IMR-90 (cell line): ENCODE measurements at regions not wholly inside any gene's neighbourhood (a gene's known extent, or its start where the extent isn't known, plus 50 kb on each side); places are given as distances from the start of the nearest gene placed in this dataset.

Source experiments
- ATAC-seq: fragments of 200-7000 bp; cut with Tn5 transposase; 2 replicates; pipeline ENCODE4 v1.9.1; 2020; ENCODE audit warnings: low read depth, mild to moderate bottlenecking, moderate library complexity
- BruUV-seq: library from RNA; stranded (reverse); fragments of 400-500 nt; replicated peaks from 2 replicates; lab custom pipeline; 2021; lab: Mats Ljungman, UMichigan
- CTCF ChIA-PET: fragments of 300-600 bp; formaldehyde crosslinking; extraction: SDS; loops from one replicate; lab custom pipeline; 2021; ENCODE audit warnings: antibody characterized with exemption; lab: Yijun Ruan, JAX
- POLR2A ChIA-PET: fragments of 300-600 bp; sonication (Branson Sonifier 250); formaldehyde crosslinking; loops from one replicate; lab custom pipeline; 2022; ENCODE audit warnings: antibody characterized with exemption; ENCODE audit not compliant: unreplicated experiment; lab: Charles Lee
- DNase-seq: peaks from one replicate; pipeline ENCODE4 v3.0.0; 2013
- H2AFZ ChIP-seq: replicated peaks from 2 replicates; pipeline ENCODE3; 2013; ENCODE audit warnings: low read length, mild to moderate bottlenecking; ENCODE audit not compliant: poor library complexity
- H2AK5ac ChIP-seq: 2 replicates; pipeline ENCODE4 v1.6.1; 2013; ENCODE audit warnings: low read depth, low read length, inconsistent platforms
- H2AK9ac ChIP-seq: replicated peaks from 2 replicates; pipeline ENCODE3; 2013; ENCODE audit warnings: mild to moderate bottlenecking, low read depth, low read length, moderate library complexity; ENCODE audit not compliant: poor library complexity
- H2BK120ac ChIP-seq: 2 replicates; pipeline ENCODE4 v1.6.1; 2013; ENCODE audit warnings: low read depth, low read length, inconsistent platforms
- H2BK15ac ChIP-seq: 3 replicates; pipeline ENCODE4 v1.6.1; 2013; ENCODE audit warnings: low read depth, low read length, inconsistent platforms
- H2BK20ac ChIP-seq: 2 replicates; pipeline ENCODE4 v1.6.1; 2013; ENCODE audit warnings: low read depth, mild to moderate bottlenecking, inconsistent platforms, low read length, moderate library complexity
- H2BK5ac ChIP-seq: 2 replicates; pipeline ENCODE4 v1.6.1; 2013; ENCODE audit warnings: mild to moderate bottlenecking, low read depth, low read length, inconsistent platforms; ENCODE audit not compliant: poor library complexity, severe bottlenecking
- H3K14ac ChIP-seq: replicated peaks from 2 replicates; pipeline ENCODE4 v1.6.1; 2013; ENCODE audit warnings: low read depth, low read length, inconsistent platforms
- H3K18ac ChIP-seq: 2 replicates; pipeline ENCODE4 v1.6.1; 2013; ENCODE audit warnings: low read depth, low read length, control low read depth
- H3K23ac ChIP-seq: 2 replicates; pipeline ENCODE4 v1.6.1; 2013; ENCODE audit warnings: low read depth, low read length, inconsistent platforms
- H3K27ac ChIP-seq: 2 replicates; pipeline ENCODE4 v1.5.1; 2013; ENCODE audit warnings: mild to moderate bottlenecking, control low read depth, low read length; ENCODE audit not compliant: insufficient read depth
- H3K27me3 ChIP-seq: 2 replicates; pipeline ENCODE4 v1.6.1; 2013; ENCODE audit warnings: low read length; ENCODE audit not compliant: control insufficient read depth, insufficient read depth
- H3K36me3 ChIP-seq: 2 replicates; pipeline ENCODE4 v1.6.1; 2013; ENCODE audit warnings: low read length, mixed read lengths; ENCODE audit not compliant: control insufficient read depth, insufficient read depth
- H3K4ac ChIP-seq: 2 replicates; pipeline ENCODE4 v1.6.1; 2013; ENCODE audit warnings: low read depth, low read length, inconsistent platforms
- H3K4me1 ChIP-seq: 2 replicates; pipeline ENCODE4 v1.6.1; 2013; ENCODE audit warnings: low read length, mixed read lengths; ENCODE audit not compliant: control insufficient read depth, insufficient read depth
- H3K4me2 ChIP-seq: 2 replicates; pipeline ENCODE4 v1.6.1; 2013; ENCODE audit warnings: low read depth, mild to moderate bottlenecking, control low read depth, low read length, moderate library complexity
- H3K4me3 ChIP-seq: 2 replicates; pipeline ENCODE4 v1.5.1; 2013; ENCODE audit warnings: low read depth, mild to moderate bottlenecking, control low read depth, low read length, moderate library complexity; ENCODE audit not compliant: insufficient read depth
- H3K56ac ChIP-seq: 2 replicates; pipeline ENCODE4 v1.6.1; 2013; ENCODE audit warnings: low read length, inconsistent platforms; ENCODE audit not compliant: insufficient read depth; ENCODE audit errors: extremely low read depth
- H3K79me1 ChIP-seq, 2 experiments: 2 replicates each; pipeline ENCODE4 v1.6.1; 2013; ENCODE audit warnings: low read length in 2 of 2, inconsistent platforms in 1 of 2, low read depth in 1 of 2
- H3K9ac ChIP-seq: 2 replicates; pipeline ENCODE4 v1.6.1; 2013; ENCODE audit warnings: low read depth, low read length, control low read depth
- H3K9me1 ChIP-seq: 2 replicates; pipeline ENCODE4 v1.6.1; 2013; ENCODE audit warnings: low read length, inconsistent platforms; ENCODE audit not compliant: insufficient read depth
- H3K9me3 ChIP-seq: 2 replicates; pipeline ENCODE4 v1.6.1; 2013; ENCODE audit warnings: low read length; ENCODE audit not compliant: control insufficient read depth, insufficient read depth
- H4K20me1 ChIP-seq: 2 replicates; pipeline ENCODE4 v1.6.1; 2013; ENCODE audit warnings: low read length, inconsistent platforms; ENCODE audit not compliant: insufficient read depth
- H4K5ac ChIP-seq: 2 replicates; pipeline ENCODE4 v1.6.1; 2013; ENCODE audit warnings: mild to moderate bottlenecking, low read depth, low read length, control low read depth
- H4K8ac ChIP-seq, 2 experiments: 2 replicates each; pipeline ENCODE4 v1.6.1; 2013; ENCODE audit warnings: low read depth in 2 of 2, low read length in 2 of 2, control low read depth in 1 of 2, inconsistent platforms in 1 of 2
- H4K91ac ChIP-seq: 2 replicates; pipeline ENCODE4 v1.6.1; 2013; ENCODE audit warnings: low read depth, low read length, inconsistent platforms; ENCODE audit not compliant: insufficient read depth
- CEBPB ChIP-seq: IDR thresholded peaks from 2 replicates; pipeline ENCODE4 v1.6.1; 2012; ENCODE audit warnings: low read depth, low read length, improper control_type of control experiment
- CHD1 ChIP-seq: IDR thresholded peaks from 2 replicates; pipeline ENCODE4 v1.6.1; 2012; ENCODE audit warnings: low read depth, low read length, improper control_type of control experiment
- CTCF ChIP-seq: conservative IDR thresholded peaks from 2 replicates; pipeline ENCODE4 v1.5.1; 2012; ENCODE audit warnings: mild to moderate bottlenecking, low read depth, low read length, improper control_type of control experiment
- ELK1 ChIP-seq: fragments of 150-350 bp; IDR thresholded peaks from 2 replicates; pipeline ENCODE4 v1.6.1; 2016; ENCODE audit warnings: low read depth, mild to moderate bottlenecking, low read length, moderate library complexity, borderline replicate concordance
- FOS ChIP-seq: fragments of 150-350 bp; IDR thresholded peaks from 2 replicates; pipeline ENCODE4 v1.6.1; 2016; ENCODE audit warnings: low read depth, low read length
- MAFK ChIP-seq: IDR thresholded peaks from 2 replicates; pipeline ENCODE4 v1.6.1; 2012; ENCODE audit warnings: low read depth, low read length, improper control_type of control experiment
- MAZ ChIP-seq: IDR thresholded peaks from 2 replicates; pipeline ENCODE4 v1.6.1; 2012; ENCODE audit warnings: low read depth, mild to moderate bottlenecking, low read length, improper control_type of control experiment, moderate library complexity, borderline replicate concordance
- MXI1 ChIP-seq: IDR thresholded peaks from 2 replicates; pipeline ENCODE4 v1.6.1; 2012; ENCODE audit warnings: low read depth, mild to moderate bottlenecking, low read length, moderate library complexity, borderline replicate concordance
- NFE2L2 ChIP-seq: fragments of 150-350 bp; IDR thresholded peaks from 2 replicates; pipeline ENCODE4 v1.6.1; 2016; ENCODE audit warnings: low read depth, mild to moderate bottlenecking, low read length
- POLR2A ChIP-seq: IDR thresholded peaks from 2 replicates; pipeline ENCODE4 v1.6.1; 2012; ENCODE audit warnings: mild to moderate bottlenecking, low read depth, low read length
- RAD21 ChIP-seq: IDR thresholded peaks from 2 replicates; pipeline ENCODE4 v1.6.1; 2012; ENCODE audit warnings: low read length, improper control_type of control experiment
- RCOR1 ChIP-seq: IDR thresholded peaks from 2 replicates; pipeline ENCODE4 v1.6.1; 2012; ENCODE audit warnings: mild to moderate bottlenecking, low read length, improper control_type of control experiment; ENCODE audit not compliant: insufficient replicate concordance
- RFX5 ChIP-seq: IDR thresholded peaks from 2 replicates; pipeline ENCODE4 v1.8.0; 2012; ENCODE audit warnings: low read depth, mild to moderate bottlenecking, low read length, moderate library complexity
- SMC3 ChIP-seq: fragments of 150-350 bp; IDR thresholded peaks from 2 replicates; pipeline ENCODE4 v1.6.1; 2016; ENCODE audit warnings: low read depth, mild to moderate bottlenecking, antibody characterized with exemption, low read length, moderate library complexity
- USF2 ChIP-seq: fragments of 150-350 bp; IDR thresholded peaks from 2 replicates; pipeline ENCODE4 v1.6.1; 2017; ENCODE audit warnings: mild to moderate bottlenecking, antibody characterized with exemption, low read length, low read depth
- WGBS, 2 experiments: methylation state at CpG; one replicate each; pipeline versions ENCODE4 v1.1.5 to v1.1.7; 2013; ENCODE audit warnings: missing lambda C conversion rate in 2 of 2; ENCODE audit not compliant: insufficient read length in 1 of 2; ENCODE audit errors: extremely low coverage in 2 of 2; 5-methylcytosine and 5-hydroxymethylcytosine counted together
- dilution Hi-C: fragments of 300-500 bp; cut with HindIII; formaldehyde crosslinking; loops from one replicate; pipeline ENCODE4 v1.14.3; 2018; ENCODE audit warnings: low sequenced_read_pairs; ENCODE audit not compliant: unreplicated experiment
- in situ Hi-C: fragments of 300-500 bp; cut with MboI; formaldehyde crosslinking; loops from 3 replicates; pipeline ENCODE4 v1.14.3; 2019; ENCODE audit warnings: low sequenced_read_pairs, inconsistent platforms, mixed read lengths
- intact Hi-C: fragments of 100-400 bp; cut with micrococcal nuclease; formaldehyde crosslinking; loops from 2 replicates; pipeline ENCODE4 v1.10.0; 2022

- Histone ChIP-seq H3K36me3 (no peaks in the 10 kb centered on the region), H2AK5ac (no peak overlapping the region), H3K4me1 (peaks cover 4% of the 10 kb centered on the region; the same call in 1 of the 2 replicates), H3K79me1 (no peaks in the 10 kb centered on the region), H3K23ac (no peak overlapping the region), H2BK15ac (no peak overlapping the region), H3K14ac (no peak overlapping the region), H4K20me1 (no peaks in the 10 kb centered on the region), H3K4ac (no peak overlapping the region), H3K9me1 (no peaks in the 10 kb centered on the region), H3K9ac (no peak overlapping the region), H2AFZ (no peak overlapping the region), H2BK20ac (no peak overlapping the region), H3K27ac (no peak overlapping the region), H4K8ac (no peak overlapping the region), H4K91ac (no peak overlapping the region), H3K4me3 (no peak overlapping the region), H3K9me3 (no peaks in the 10 kb centered on the region), H2AK9ac (no peak overlapping the region), H2BK5ac (no peak overlapping the region), H4K5ac (no peak overlapping the region), H3K56ac (no peak overlapping the region), H3K4me2 (no peak overlapping the region), H3K27me3 (no peaks in the 10 kb centered on the region; the same call in 1 of the 2 replicates), H2BK120ac (no peak overlapping the region), H3K18ac (no peak overlapping the region; the same call in 1 of the 2 replicates)
- BruUV-seq, result no TSS peak
- dilution Hi-C loops, result no loop called here
- CTCF ChIA-PET, result no interaction called here
- ATAC-seq (no peak), DNase-seq (no peak)
- TF ChIP-seq MAFK, result no peak
- TF ChIP-seq CTCF, result no peak
- TF ChIP-seq SMC3, result no peak
- TF ChIP-seq MXI1, result no peak
- TF ChIP-seq MAZ, result no peak
- no peak for TF ChIP-seq CEBPB
- no peak for TF ChIP-seq RAD21
- TF ChIP-seq CHD1, result no peak
- TF ChIP-seq ELK1, result no peak
- no peak for TF ChIP-seq POLR2A
- no peak for TF ChIP-seq NFE2L2
- TF ChIP-seq FOS, result no peak
- no peak for TF ChIP-seq RFX5
- TF ChIP-seq RCOR1, result no peak
- no peak for TF ChIP-seq USF2
- in situ Hi-C loops, result no loop called here
- POLR2A ChIA-PET, result no interaction called here
- whole genome bisulfite sequencing, 2 experiments, result no CpG with 5 or more reads among the region's 3 CpGs
- intact Hi-C loops, result no loop called here
These were observed 201.7 kb downstream of the MREG start for GRCh38 chr2:215811409-215812345.
